SK-N-SH treated with all-trans-retinoic acid at 6 μM for 48 hours (cell line): ENCODE measurements at regions not wholly inside any gene's neighbourhood (a gene's known extent, or its start where the extent isn't known, plus 50 kb on each side); places are given as distances from the start of the nearest gene placed in this dataset.

Experiments
- CREB5 ChIP-seq: fragments of 250-450 bp; sonication (Bioruptor Pico); IDR thresholded peaks from 2 replicates; pipeline ENCODE4 v1.5.1; 2020; ENCODE audit warnings: low read depth, mild to moderate bottlenecking, moderate library complexity
- CSDC2 ChIP-seq: fragments of 250-450 bp; sonication (Bioruptor Pico); IDR thresholded peaks from 2 replicates; pipeline ENCODE4 v1.5.0; 2020; ENCODE audit warnings: mild to moderate bottlenecking, moderate library complexity
- ESRRG ChIP-seq: fragments of 250-450 bp; sonication (Bioruptor Pico); IDR thresholded peaks from 2 replicates; pipeline ENCODE4 v1.6.1; 2021; ENCODE audit warnings: mild to moderate bottlenecking
- PATZ1 ChIP-seq: fragments of 250-450 bp; sonication (Bioruptor Pico); IDR thresholded peaks from 2 replicates; pipeline ENCODE4 v1.8.0; 2020; ENCODE audit warnings: mild to moderate bottlenecking, moderate library complexity, borderline replicate concordance
- POU6F1 ChIP-seq: fragments of 250-450 bp; sonication (Bioruptor Pico); IDR thresholded peaks from 2 replicates; pipeline ENCODE4 v1.8.0; 2021; ENCODE audit warnings: low read depth, mild to moderate bottlenecking, moderate library complexity, borderline replicate concordance
- PPARA ChIP-seq: fragments of 250-450 bp; sonication (Bioruptor Pico); IDR thresholded peaks from 2 replicates; pipeline ENCODE4 v1.5.0; 2020; ENCODE audit warnings: mild to moderate bottlenecking, borderline replicate concordance
- TCF4 ChIP-seq: fragments of 250-450 bp; sonication (Bioruptor Pico); IDR thresholded peaks from 2 replicates; pipeline ENCODE4 v1.8.0; 2021; ENCODE audit warnings: mild to moderate bottlenecking, moderate library complexity, borderline replicate concordance
- ZFP3 ChIP-seq: fragments of 250-450 bp; sonication (Bioruptor Pico); IDR thresholded peaks from 2 replicates; pipeline ENCODE4 v1.5.0; 2020; ENCODE audit warnings: mild to moderate bottlenecking, moderate library complexity
- ZNF8 ChIP-seq: fragments of 450-650 bp; formaldehyde crosslinking; IDR thresholded peaks from 2 replicates; pipeline ENCODE4 v1.5.0; 2020; ENCODE audit warnings: mild to moderate bottlenecking, moderate library complexity

GRCh38 chr7:136290351-136290750 lies 313.2 kb upstream of the MTPN start:
- no peak for TF ChIP-seq POU6F1 (CRISPR knock-in tag)
- no peak for TF ChIP-seq ZFP3 (CRISPR knock-in tag)
- no peak for TF ChIP-seq ESRRG (CRISPR knock-in tag)
- no peak for TF ChIP-seq PATZ1 (CRISPR knock-in tag)
- no peak for TF ChIP-seq CREB5
- TF ChIP-seq TCF4 (CRISPR knock-in tag) = no peak
- no peak for TF ChIP-seq PPARA (CRISPR knock-in tag)
- TF ChIP-seq CSDC2 (CRISPR knock-in tag) = no peak
- no peak for TF ChIP-seq ZNF8 (CRISPR knock-in tag)
